ENCODE measurements at regions not wholly inside any gene's neighbourhood (a gene's known extent, or its start where the extent isn't known, plus 50 kb on each side); places are given as distances from the start of the nearest gene placed in this dataset.

DNA sequence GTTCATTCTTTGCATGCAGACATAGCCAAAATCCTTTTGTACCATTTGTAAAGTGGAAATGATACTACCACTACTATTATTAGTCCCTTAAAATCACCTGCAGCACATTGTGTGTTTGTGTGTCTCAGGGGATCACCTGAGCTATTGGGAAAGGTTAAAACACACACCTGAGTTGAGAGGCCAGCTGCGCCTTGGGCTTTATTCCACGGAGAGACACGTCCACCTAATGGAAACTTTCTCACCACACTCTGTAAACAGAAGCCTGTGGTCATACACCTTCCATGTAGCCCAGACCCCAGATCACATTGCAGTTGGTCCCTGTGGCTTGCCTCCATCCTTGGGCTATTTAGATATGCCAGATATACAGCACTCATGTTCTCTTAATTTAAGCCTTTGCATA is 81.8 kb upstream of the SH3BP4 start:
- TF ChIP-seq, protein P1, sequence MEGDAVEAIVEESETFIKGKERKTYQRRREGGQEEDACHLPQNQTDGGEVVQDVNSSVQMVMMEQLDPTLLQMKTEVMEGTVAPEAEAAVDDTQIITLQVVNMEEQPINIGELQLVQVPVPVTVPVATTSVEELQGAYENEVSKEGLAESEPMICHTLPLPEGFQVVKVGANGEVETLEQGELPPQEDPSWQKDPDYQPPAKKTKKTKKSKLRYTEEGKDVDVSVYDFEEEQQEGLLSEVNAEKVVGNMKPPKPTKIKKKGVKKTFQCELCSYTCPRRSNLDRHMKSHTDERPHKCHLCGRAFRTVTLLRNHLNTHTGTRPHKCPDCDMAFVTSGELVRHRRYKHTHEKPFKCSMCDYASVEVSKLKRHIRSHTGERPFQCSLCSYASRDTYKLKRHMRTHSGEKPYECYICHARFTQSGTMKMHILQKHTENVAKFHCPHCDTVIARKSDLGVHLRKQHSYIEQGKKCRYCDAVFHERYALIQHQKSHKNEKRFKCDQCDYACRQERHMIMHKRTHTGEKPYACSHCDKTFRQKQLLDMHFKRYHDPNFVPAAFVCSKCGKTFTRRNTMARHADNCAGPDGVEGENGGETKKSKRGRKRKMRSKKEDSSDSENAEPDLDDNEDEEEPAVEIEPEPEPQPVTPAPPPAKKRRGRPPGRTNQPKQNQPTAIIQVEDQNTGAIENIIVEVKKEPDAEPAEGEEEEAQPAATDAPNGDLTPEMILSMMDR (IDR thresholded peaks at IDR 0.05) = no peak
- no peak for TF ChIP-seq POLR2A (IDR thresholded peaks at IDR 0.05)

Data from lower leg skin (tissue), 3 donors.